Erythroblast (primary cell): ENCODE measurements at regions not wholly inside any gene's neighbourhood (a gene's known extent, or its start where the extent isn't known, plus 50 kb on each side); places are given as distances from the start of the nearest gene placed in this dataset.

Experiments
- GATA1 ChIP-seq: IDR thresholded peaks from 2 replicates; pipeline ENCODE4 v1.6.1; 2011; ENCODE audit warnings: low read depth, mild to moderate bottlenecking, control low read depth, low read length, moderate library complexity
- POLR2A ChIP-seq: IDR thresholded peaks from 2 replicates; pipeline ENCODE4 v1.6.1; 2011; ENCODE audit warnings: mild to moderate bottlenecking, low read length

- no peak for TF ChIP-seq POLR2A
- no peak for TF ChIP-seq GATA1
Observed at GRCh38 chr11:128300785-128301184, 286.6 kb downstream of the ETS1 start.
